ENCODE measurements at regions not wholly inside any gene's neighbourhood (a gene's known extent, or its start where the extent isn't known, plus 50 kb on each side); places are given as distances from the start of the nearest gene placed in this dataset.

- no peak for TF ChIP-seq CTCF (IDR thresholded peaks at IDR 0.05; ENCODE audit: borderline replicate concordance, extremely low read depth, low read length, poor library complexity, severe bottlenecking)
- no peak for TF ChIP-seq EZH2 (IDR thresholded peaks at IDR 0.05; ENCODE audit: borderline replicate concordance, low read depth, low read length, severe bottlenecking)
Measured at GRCh38 chr1:57475366-57475765, 51.5 kb upstream of the DAB1 start.

Data from DND-41 (cell line).